Right cardiac atrium (tissue), 5 donors: ENCODE measurements at regions not wholly inside any gene's neighbourhood (a gene's known extent, or its start where the extent isn't known, plus 50 kb on each side); places are given as distances from the start of the nearest gene placed in this dataset.
A peak's percentile ranks its signal among the peaks of the same experiment; 100 is the strongest.

Source experiments
- ATAC-seq, 2 donors: fragments of 200-7000 bp; cut with Tn5 transposase; one replicate each; pipeline versions ENCODE4 v1.8.0 to v1.9.1; 2020; ENCODE audit warnings: moderate library complexity in 2 of 2, mild to moderate bottlenecking in 1 of 2
- DNase-seq, 3 donors: peaks; one replicate each; pipeline ENCODE4 v3.0.0-alpha.2; 2020
- H3K27ac ChIP-seq: one replicate; pipeline ENCODE4 v1.5.1; 2013; ENCODE audit warnings: mild to moderate bottlenecking, low read length, control low read depth, moderate library complexity
- H3K27me3 ChIP-seq: one replicate; pipeline ENCODE4 v1.6.1; 2013; ENCODE audit not compliant: control insufficient read depth, insufficient read depth
- H3K4me1 ChIP-seq: one replicate; pipeline ENCODE4 v1.6.1; 2013; ENCODE audit warnings: low read length; ENCODE audit not compliant: control insufficient read depth, insufficient read depth
- H3K4me3 ChIP-seq: one replicate; pipeline ENCODE4 v1.5.1; 2013; ENCODE audit warnings: low read length, control low read depth
- H3K9me3 ChIP-seq: one replicate; pipeline ENCODE4 v1.6.1; 2013; ENCODE audit warnings: low read length; ENCODE audit not compliant: control insufficient read depth
- WGBS: extraction: QIAGEN DNeasy Blood & Tissue Kit; methylation state at CpG from one replicate; pipeline ENCODE4 v1.1.7; 2013; 5-methylcytosine and 5-hydroxymethylcytosine counted together
- intact Hi-C, 4 donors: fragments of 100-400 bp; cut with DNase I; formaldehyde crosslinking; loops; one replicate each; pipeline versions ENCODE4 v1.11.0 to v1.14.0; 2022 to 2023
- donor health status: healthy with polysubstance abuse.
- donor health status: DM: no; HTN: yes; CAD: no.
- donor health status: DM: no; HTN: no; CAD: no.
- donor health status: DM: no; HTN: yes; CAD: no; lungs with severe emphysema.
- donor health status: DM: yes; HTN: yes; CAD: no.

GRCh38 chr3:150216041-150216811 is 191.9 kb upstream of the TSC22D2 start:
- no peak overlapping the region for H3K4me3 ChIP-seq
- intact Hi-C loops: loop anchor here in 1 of 4 donors (10.0 kb wide), 1 partner anchor 251 kb away; no protein-coding TSS in a partner anchor

GRCh38 chr3:150215616-150216015 is 192.5 kb upstream of the TSC22D2 start:
- Histone ChIP-seq H3K27me3 (no peaks in the 10 kb centered on the region), H3K9me3 (no peaks in the 10 kb centered on the region), H3K27ac (no peak overlapping the region), H3K4me3 (no peak overlapping the region), H3K4me1 (peaks cover 4% of the 10 kb centered on the region)
- no peak for ATAC-seq
- WGBS: 68% methylated on average over 2 of the region's 2 CpGs
- intact Hi-C loops: loop anchor here in 1 of 4 donors (10.0 kb wide), 1 partner anchor 251 kb away; no protein-coding TSS in a partner anchor
- DNase-seq: no peak

More at GRCh38 chr3:150216041-150216811, 191.9 kb upstream of the TSC22D2 start:
- no peaks in the 10 kb centered on the region for H3K27me3 ChIP-seq
- DNase-seq: peak; percentile 69 to 87 (median 86)
- no peaks in the 10 kb centered on the region for H3K9me3 ChIP-seq
- WGBS: 19% methylated on average over 6 of the region's 6 CpGs
- H3K4me1 ChIP-seq: peaks cover 4% of the 10 kb centered on the region
- ATAC-seq: peak; percentile 95 to 96
- H3K27ac ChIP-seq: peak overlapping the region; percentile 56

GRCh38 chr3:150213577-150213976 is 194.5 kb upstream of the TSC22D2 start:
- DNase-seq (no peak), ATAC-seq (no peak)
- H3K4me1 ChIP-seq: peaks cover 4% of the 10 kb centered on the region
- no peaks in the 10 kb centered on the region for H3K27me3 ChIP-seq
- 80% methylated on average over 1 of the region's 1 CpG for WGBS
- no peak overlapping the region for H3K27ac ChIP-seq
- H3K4me3 ChIP-seq: no peak overlapping the region
- H3K9me3 ChIP-seq: no peaks in the 10 kb centered on the region
- intact Hi-C loops: loop anchor here in 1 of 4 donors (10.0 kb wide), 1 partner anchor 249 kb away; no protein-coding TSS in a partner anchor

- ATAC-seq (no peak), DNase-seq (no peak)
- Histone ChIP-seq H3K27me3 (no peaks in the 10 kb centered on the region), H3K4me1 (peaks cover under 1% of the 10 kb centered on the region), H3K27ac (no peak overlapping the region), H3K9me3 (no peaks in the 10 kb centered on the region), H3K4me3 (no peak overlapping the region)
- intact Hi-C loops: loop anchor here in 1 of 4 donors (10.0 kb wide), 1 partner anchor 246 kb away; no protein-coding TSS in a partner anchor
- WGBS: 73% methylated on average over 4 of the region's 4 CpGs
Measured at GRCh38 chr3:150210461-150211110, 197.5 kb upstream of the TSC22D2 start.

GRCh38 chr3:150203273-150203672 is 204.8 kb upstream of the TSC22D2 start:
- Histone ChIP-seq H3K9me3 (no peaks in the 10 kb centered on the region), H3K27ac (no peak overlapping the region), H3K4me1 (no peaks in the 10 kb centered on the region), H3K4me3 (no peak overlapping the region), H3K27me3 (no peaks in the 10 kb centered on the region)
- ATAC-seq (no peak), DNase-seq (no peak)
- intact Hi-C loops: no loop called here
- WGBS: 76% methylated on average over 5 of the region's 5 CpGs

GRCh38 chr3:150202711-150203110 is 205.4 kb upstream of the TSC22D2 start:
- 73% methylated on average over 1 of the region's 1 CpG for WGBS
- intact Hi-C loops: no loop called here
- Histone ChIP-seq H3K27me3 (no peaks in the 10 kb centered on the region), H3K4me1 (no peaks in the 10 kb centered on the region), H3K27ac (no peak overlapping the region), H3K4me3 (no peak overlapping the region), H3K9me3 (no peaks in the 10 kb centered on the region)
- ATAC-seq (no peak), DNase-seq (no peak)

- Histone ChIP-seq H3K4me1 (no peaks in the 10 kb centered on the region), H3K27ac (no peak overlapping the region), H3K27me3 (no peaks in the 10 kb centered on the region), H3K9me3 (no peaks in the 10 kb centered on the region), H3K4me3 (no peak overlapping the region)
- ATAC-seq: no peak
- no peak for DNase-seq
- intact Hi-C loops: no loop called here
Measured at GRCh38 chr3:150194957-150195356, 213.1 kb upstream of the TSC22D2 start.

- no peak for DNase-seq
- Histone ChIP-seq H3K9me3 (no peaks in the 10 kb centered on the region), H3K4me1 (no peaks in the 10 kb centered on the region), H3K27ac (no peak overlapping the region), H3K27me3 (no peaks in the 10 kb centered on the region), H3K4me3 (no peak overlapping the region)
- 64% methylated on average over 4 of the region's 4 CpGs for WGBS
- ATAC-seq: no peak
- intact Hi-C loops: no loop called here
Measured at GRCh38 chr3:150194513-150194912, 213.6 kb upstream of the TSC22D2 start.

GRCh38 chr3:150184426-150185071 is 213.9 kb upstream of the PFN2 start:
- Histone ChIP-seq H3K27me3 (no peaks in the 10 kb centered on the region), H3K4me1 (no peaks in the 10 kb centered on the region), H3K27ac (no peak overlapping the region), H3K9me3 (no peaks in the 10 kb centered on the region), H3K4me3 (no peak overlapping the region)
- WGBS: 7% methylated on average over 8 of the region's 8 CpGs
- DNase-seq (no peak), ATAC-seq (peak; percentile 34 to 84)
- intact Hi-C loops: loop anchor here in 3 of 4 donors (2.0 to 5.0 kb wide), 2 partner anchors 214 to 217 kb away; partner anchors contain the start of gene PFN2 (in 1 of the 3)

GRCh38 chr3:150183678-150184425 is 213.2 kb upstream of the PFN2 start:
- intact Hi-C loops: loop anchor here (2.0 to 5.0 kb wide), 3 partner anchors 213 to 217 kb away; partner anchors contain the start of gene PFN2 (in 1 of the 4)
- peak overlapping the region; percentile 62 for H3K4me3 ChIP-seq
- no peaks in the 10 kb centered on the region for H3K27me3 ChIP-seq
- WGBS: 5% methylated on average over 22 of the region's 22 CpGs
- peak overlapping the region; percentile 51 for H3K27ac ChIP-seq
- ATAC-seq (peak; percentile 96), DNase-seq (peak; percentile 74 to 84 (median 84))
- no peaks in the 10 kb centered on the region for H3K4me1 ChIP-seq
- no peaks in the 10 kb centered on the region for H3K9me3 ChIP-seq
